ENCODE measurements at regions not wholly inside any gene's neighbourhood (a gene's known extent, or its start where the extent isn't known, plus 50 kb on each side); places are given as distances from the start of the nearest gene placed in this dataset.

GRCh38 chr1:117783606-117784396 is 145.6 kb downstream of the GDAP2 start:
- ATAC-seq, result no peak
- intact Hi-C loops (cut with DNase I), result no loop called here
- DNase-seq, result no peak

GRCh38 chr1:117788014-117788413 is 141.4 kb downstream of the GDAP2 start:
- intact Hi-C loops (cut with DNase I), result no loop called here
- ATAC-seq (peak in 1 of 2 donors; percentile 15), DNase-seq (no peak)

- ATAC-seq (no peak), DNase-seq (no peak)
- intact Hi-C loops (cut with DNase I), result no loop called here
These were observed 136.0 kb downstream of the GDAP2 start for GRCh38 chr1:117793413-117793812.

- intact Hi-C loops (cut with DNase I), result no loop called here
- peak; percentile 86 to 87 for ATAC-seq
- no peak for DNase-seq
These were observed 135.3 kb downstream of the GDAP2 start for GRCh38 chr1:117794073-117794472.

GRCh38 chr1:117795190-117795589 is 134.2 kb downstream of the GDAP2 start:
- peak; percentile 85 to 91 for ATAC-seq
- peak; percentile 41 for DNase-seq
- intact Hi-C loops (cut with DNase I), result no loop called here

- DNase-seq (no peak), ATAC-seq (no peak)
- intact Hi-C loops (cut with DNase I), result no loop called here
These were observed 133.6 kb downstream of the GDAP2 start for GRCh38 chr1:117795792-117796191.

- DNase-seq (no peak), ATAC-seq (no peak)
- intact Hi-C loops (cut with DNase I), result no loop called here
These were observed 133.2 kb downstream of the GDAP2 start for GRCh38 chr1:117796226-117796625.

- no peak for ATAC-seq
- intact Hi-C loops (cut with DNase I), result no loop called here
These were observed 130.9 kb downstream of the GDAP2 start for GRCh38 chr1:117798550-117798949.

GRCh38 chr1:117802531-117803257 is 126.7 kb downstream of the GDAP2 start:
- intact Hi-C loops (cut with DNase I), result no loop called here
- DNase-seq (no peak), ATAC-seq (no peak)

More at GRCh38 chr1:117798550-117798949, 130.9 kb downstream of the GDAP2 start:
- DNase-seq, result no peak

GRCh38 chr1:117803318-117803717 is 126.1 kb downstream of the GDAP2 start:
- ATAC-seq, result peak in 1 of 2 donors; percentile 22
- intact Hi-C loops (cut with DNase I), result no loop called here
- no peak for DNase-seq

GRCh38 chr1:117809764-117810163 is 119.7 kb downstream of the GDAP2 start:
- ATAC-seq, result no peak
- no peak for DNase-seq
- intact Hi-C loops (cut with DNase I), result no loop called here

GRCh38 chr1:117810553-117810952 is 118.9 kb downstream of the GDAP2 start:
- DNase-seq (no peak), ATAC-seq (no peak)
- intact Hi-C loops (cut with DNase I), result no loop called here

- intact Hi-C loops (cut with DNase I), result no loop called here
- no peak for DNase-seq
- no peak for ATAC-seq
These were observed 116.4 kb downstream of the GDAP2 start for GRCh38 chr1:117812869-117813511.
